Fibroblast of mammary gland (primary cell): ENCODE measurements at regions not wholly inside any gene's neighbourhood (a gene's known extent, or its start where the extent isn't known, plus 50 kb on each side); places are given as distances from the start of the nearest gene placed in this dataset.

ENCODE experiments used
- DNase-seq: peaks from one replicate; pipeline ENCODE4 v3.0.0-alpha.2; 2010; ENCODE audit warnings: low read depth
- H3K4me3 ChIP-seq: 2 replicates; pipeline ENCODE4 v1.5.1; 2011; ENCODE audit warnings: low read depth, mild to moderate bottlenecking, low read length, moderate library complexity; ENCODE audit not compliant: control insufficient read depth
- CTCF ChIP-seq: conservative IDR thresholded peaks from 2 replicates; pipeline ENCODE4 v1.5.1; 2011; ENCODE audit warnings: low read depth, low read length, inconsistent platforms; ENCODE audit not compliant: control insufficient read depth, insufficient read depth

- no peak overlapping the region for H3K4me3 ChIP-seq
- no peak for DNase-seq
- no peak for TF ChIP-seq CTCF
Observed at GRCh38 chr7:109735881-109736280, 1166.2 kb downstream of the DNAJB9 start.

- TF ChIP-seq CTCF: no peak
- DNase-seq: no peak
- no peak overlapping the region for H3K4me3 ChIP-seq
Observed at GRCh38 chr7:109745677-109746410, 1176.2 kb downstream of the DNAJB9 start.

- DNase-seq: no peak
- H3K4me3 ChIP-seq: no peak overlapping the region
- no peak for TF ChIP-seq CTCF
Observed at GRCh38 chr7:109751241-109751640, 1181.6 kb downstream of the DNAJB9 start.

- H3K4me3 ChIP-seq: no peak overlapping the region
- TF ChIP-seq CTCF: no peak
- no peak for DNase-seq
Observed at GRCh38 chr7:109752068-109752467, 1182.4 kb downstream of the DNAJB9 start.

GRCh38 chr7:109757713-109758112 is 1188.0 kb downstream of the DNAJB9 start:
- H3K4me3 ChIP-seq: no peak overlapping the region
- TF ChIP-seq CTCF: no peak
- DNase-seq: no peak

- no peak for TF ChIP-seq CTCF
- peak; percentile 3 for DNase-seq
Observed at GRCh38 chr7:109763611-109764010, 1193.9 kb downstream of the DNAJB9 start.

More at GRCh38 chr7:109763611-109764010, 1193.9 kb downstream of the DNAJB9 start:
- H3K4me3 ChIP-seq: no peak overlapping the region
